Neural cell (in vitro differentiated cells): ENCODE measurements at regions not wholly inside any gene's neighbourhood (a gene's known extent, or its start where the extent isn't known, plus 50 kb on each side); places are given as distances from the start of the nearest gene placed in this dataset.

ENCODE experiments used
- EP300 ChIP-seq: fragments of 450-650 bp; conservative IDR thresholded peaks from 2 replicates; pipeline ENCODE4 v1.6.1; 2014; ENCODE audit warnings: antibody characterized with exemption, mild to moderate bottlenecking, moderate library complexity; ENCODE audit not compliant: poor library complexity, severe bottlenecking
- TAF1 ChIP-seq: IDR thresholded peaks from 2 replicates; pipeline ENCODE4 v1.6.1; 2012; ENCODE audit warnings: low read depth
- TF ChIP-seq, protein P1 (sequence below): fragments of 450-650 bp; IDR thresholded peaks from 2 replicates; pipeline ENCODE4 v1.5.1; 2014; ENCODE audit warnings: antibody characterized with exemption, mild to moderate bottlenecking, moderate library complexity; ENCODE audit not compliant: poor library complexity, severe bottlenecking

DNA sequence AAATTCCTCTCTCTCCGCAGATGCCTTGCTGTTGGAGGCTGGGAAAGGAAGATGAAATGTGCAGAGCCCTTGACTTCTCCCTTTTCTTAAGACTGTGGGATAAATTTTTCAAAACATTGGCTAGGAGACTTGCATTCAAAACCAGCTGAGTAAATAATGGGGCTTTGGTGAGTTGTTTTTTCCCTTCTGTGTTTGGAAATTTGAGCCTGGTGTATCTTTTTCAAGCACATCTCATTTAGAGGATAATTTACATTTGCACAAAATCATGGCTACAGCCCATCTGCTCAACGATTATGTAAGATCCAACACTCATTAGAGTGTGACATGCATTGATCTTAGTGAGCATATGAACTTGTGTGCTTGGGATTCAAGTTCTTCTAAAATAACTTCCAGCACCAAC lies 112.1 kb upstream of the ATP8B1 start:
- TF ChIP-seq, protein P1, sequence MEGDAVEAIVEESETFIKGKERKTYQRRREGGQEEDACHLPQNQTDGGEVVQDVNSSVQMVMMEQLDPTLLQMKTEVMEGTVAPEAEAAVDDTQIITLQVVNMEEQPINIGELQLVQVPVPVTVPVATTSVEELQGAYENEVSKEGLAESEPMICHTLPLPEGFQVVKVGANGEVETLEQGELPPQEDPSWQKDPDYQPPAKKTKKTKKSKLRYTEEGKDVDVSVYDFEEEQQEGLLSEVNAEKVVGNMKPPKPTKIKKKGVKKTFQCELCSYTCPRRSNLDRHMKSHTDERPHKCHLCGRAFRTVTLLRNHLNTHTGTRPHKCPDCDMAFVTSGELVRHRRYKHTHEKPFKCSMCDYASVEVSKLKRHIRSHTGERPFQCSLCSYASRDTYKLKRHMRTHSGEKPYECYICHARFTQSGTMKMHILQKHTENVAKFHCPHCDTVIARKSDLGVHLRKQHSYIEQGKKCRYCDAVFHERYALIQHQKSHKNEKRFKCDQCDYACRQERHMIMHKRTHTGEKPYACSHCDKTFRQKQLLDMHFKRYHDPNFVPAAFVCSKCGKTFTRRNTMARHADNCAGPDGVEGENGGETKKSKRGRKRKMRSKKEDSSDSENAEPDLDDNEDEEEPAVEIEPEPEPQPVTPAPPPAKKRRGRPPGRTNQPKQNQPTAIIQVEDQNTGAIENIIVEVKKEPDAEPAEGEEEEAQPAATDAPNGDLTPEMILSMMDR = no peak
- TF ChIP-seq EP300 (no peak), TAF1 (no peak)
